RWPE2 (cell line): ENCODE measurements at regions not wholly inside any gene's neighbourhood (a gene's known extent, or its start where the extent isn't known, plus 50 kb on each side); places are given as distances from the start of the nearest gene placed in this dataset.
A peak's percentile ranks its signal among the peaks of the same experiment; 100 is the strongest.

Source experiments
- ATAC-seq: fragments of 200-7000 bp; cut with Tn5 transposase; 3 replicates; pipeline ENCODE4 v1.9.1; 2021; ENCODE audit warnings: low read depth
- DNase-seq: peaks from one replicate; pipeline ENCODE4 v3.0.0-alpha.2; 2020; ENCODE audit warnings: low spot score
- H3K27ac ChIP-seq: fragments of 450-650 bp; 2 replicates; pipeline ENCODE4 v1.5.1; 2017; ENCODE audit warnings: mild to moderate bottlenecking; ENCODE audit not compliant: poor library complexity, severe bottlenecking
- H3K27me3 ChIP-seq: fragments of 250-450 bp; sonication (Bioruptor Pico); 2 replicates; pipeline ENCODE4 v1.5.1; 2021; ENCODE audit warnings: mild to moderate bottlenecking, moderate library complexity; ENCODE audit not compliant: insufficient read depth, poor library complexity, severe bottlenecking
- H3K36me3 ChIP-seq: fragments of 250-450 bp; sonication (Bioruptor Pico); 2 replicates; pipeline ENCODE4 v1.5.1; 2020; ENCODE audit warnings: low read depth, mild to moderate bottlenecking, moderate library complexity
- H3K4me1 ChIP-seq: fragments of 250-450 bp; sonication (Bioruptor Pico); 2 replicates; pipeline ENCODE4 v1.5.1; 2021; ENCODE audit warnings: mild to moderate bottlenecking, moderate library complexity; ENCODE audit not compliant: insufficient read depth, poor library complexity, severe bottlenecking
- H3K4me3 ChIP-seq: fragments of 250-450 bp; sonication (Bioruptor Pico); 2 replicates; pipeline ENCODE4 v1.5.1; 2021; ENCODE audit warnings: mild to moderate bottlenecking, moderate library complexity; ENCODE audit not compliant: severe bottlenecking
- H3K9me3 ChIP-seq: fragments of 250-450 bp; sonication (Bioruptor Pico); 2 replicates; pipeline ENCODE4 v1.5.1; 2021; ENCODE audit warnings: mild to moderate bottlenecking, moderate library complexity; ENCODE audit not compliant: severe bottlenecking
- TF ChIP-seq, protein P1 (sequence below): fragments of 450-650 bp; IDR thresholded peaks from one replicate; pipeline ENCODE4 v1.5.1; 2017; ENCODE audit warnings: mild to moderate bottlenecking, moderate library complexity; ENCODE audit not compliant: poor library complexity, severe bottlenecking

DNA sequence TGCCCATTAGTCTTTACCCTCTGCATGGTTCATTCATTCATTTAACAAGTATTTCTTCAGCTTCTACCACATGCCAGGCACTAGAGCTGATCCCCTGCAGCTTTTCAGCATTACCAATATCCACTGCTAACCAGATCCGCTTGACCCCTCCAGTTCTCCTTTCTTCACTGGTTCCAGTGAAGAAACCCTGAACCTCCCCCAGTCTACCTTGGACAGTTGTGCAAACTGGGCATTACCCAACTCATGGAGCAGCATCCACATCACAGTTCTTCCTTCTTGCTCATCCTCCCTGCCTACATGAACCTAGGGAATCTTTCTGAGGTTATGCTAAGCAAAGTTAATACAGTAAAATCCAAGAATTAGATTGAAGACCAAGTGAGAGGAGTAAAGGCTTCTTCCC lies 78.7 kb upstream of the SERP2 start:
- H3K36me3 ChIP-seq: no peaks in the 10 kb centered on the region
- H3K27me3 ChIP-seq: no peaks in the 10 kb centered on the region
- no peak overlapping the region for H3K27ac ChIP-seq
- ATAC-seq: no peak
- H3K4me1 ChIP-seq: peaks cover 29% of the 10 kb centered on the region
- no peaks in the 10 kb centered on the region for H3K9me3 ChIP-seq
- no peak overlapping the region for H3K4me3 ChIP-seq
- TF ChIP-seq, protein P1, sequence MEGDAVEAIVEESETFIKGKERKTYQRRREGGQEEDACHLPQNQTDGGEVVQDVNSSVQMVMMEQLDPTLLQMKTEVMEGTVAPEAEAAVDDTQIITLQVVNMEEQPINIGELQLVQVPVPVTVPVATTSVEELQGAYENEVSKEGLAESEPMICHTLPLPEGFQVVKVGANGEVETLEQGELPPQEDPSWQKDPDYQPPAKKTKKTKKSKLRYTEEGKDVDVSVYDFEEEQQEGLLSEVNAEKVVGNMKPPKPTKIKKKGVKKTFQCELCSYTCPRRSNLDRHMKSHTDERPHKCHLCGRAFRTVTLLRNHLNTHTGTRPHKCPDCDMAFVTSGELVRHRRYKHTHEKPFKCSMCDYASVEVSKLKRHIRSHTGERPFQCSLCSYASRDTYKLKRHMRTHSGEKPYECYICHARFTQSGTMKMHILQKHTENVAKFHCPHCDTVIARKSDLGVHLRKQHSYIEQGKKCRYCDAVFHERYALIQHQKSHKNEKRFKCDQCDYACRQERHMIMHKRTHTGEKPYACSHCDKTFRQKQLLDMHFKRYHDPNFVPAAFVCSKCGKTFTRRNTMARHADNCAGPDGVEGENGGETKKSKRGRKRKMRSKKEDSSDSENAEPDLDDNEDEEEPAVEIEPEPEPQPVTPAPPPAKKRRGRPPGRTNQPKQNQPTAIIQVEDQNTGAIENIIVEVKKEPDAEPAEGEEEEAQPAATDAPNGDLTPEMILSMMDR: no peak
- no peak for DNase-seq

DNA sequence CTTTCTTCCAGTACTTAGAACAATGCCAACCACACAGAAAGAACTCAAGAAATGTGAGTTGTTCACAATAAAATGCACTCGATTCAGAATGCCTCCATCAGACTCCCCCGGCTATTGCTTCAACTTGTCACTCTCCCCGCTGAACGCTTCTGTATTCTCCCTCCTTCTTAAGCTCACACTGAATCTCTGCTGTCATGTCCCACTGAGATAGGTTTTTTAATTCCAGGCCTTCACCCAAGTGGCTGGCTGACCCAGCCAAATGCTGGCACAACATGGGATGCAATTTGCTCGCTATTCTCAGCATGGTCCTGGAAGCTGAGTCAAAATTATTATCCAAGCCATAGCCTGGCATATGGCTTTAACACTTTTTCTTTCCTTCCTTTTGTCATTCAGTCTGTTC lies 76.8 kb upstream of the SERP2 start:
- H3K36me3 ChIP-seq: no peaks in the 10 kb centered on the region
- TF ChIP-seq, protein P1: no peak
- ATAC-seq: no peak
- no peak overlapping the region for H3K4me3 ChIP-seq
- H3K4me1 ChIP-seq: peaks cover 47% of the 10 kb centered on the region
- H3K9me3 ChIP-seq: no peaks in the 10 kb centered on the region
- H3K27ac ChIP-seq: no peak overlapping the region
- DNase-seq: no peak
- no peaks in the 10 kb centered on the region for H3K27me3 ChIP-seq

DNA sequence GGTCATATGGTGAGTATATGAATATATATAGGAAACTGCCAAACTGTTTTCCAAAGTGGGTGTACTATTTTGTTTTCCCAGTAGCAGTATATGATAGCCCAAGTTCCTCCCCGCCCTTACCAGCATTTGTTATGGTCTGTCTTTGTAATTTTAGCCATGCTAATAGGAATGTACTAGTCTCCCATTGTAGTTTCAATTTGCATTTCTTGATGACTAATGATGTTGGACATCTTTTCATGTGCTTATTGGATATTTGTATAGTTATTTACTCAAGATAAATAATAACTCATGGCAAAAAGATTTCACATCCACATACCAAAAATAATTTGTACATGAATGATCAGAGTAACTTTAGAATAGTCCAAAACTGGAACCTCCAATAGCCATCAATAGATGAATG lies 75.3 kb upstream of the SERP2 start:
- no peak for DNase-seq
- H3K27ac ChIP-seq: peak overlapping the region; percentile 91
- TF ChIP-seq, protein P1: no peak
- H3K27me3 ChIP-seq: no peaks in the 10 kb centered on the region
- H3K9me3 ChIP-seq: no peaks in the 10 kb centered on the region
- peak; percentile 55 for ATAC-seq
- H3K4me1 ChIP-seq: peaks cover 56% of the 10 kb centered on the region
- H3K4me3 ChIP-seq: no peak overlapping the region
- H3K36me3 ChIP-seq: no peaks in the 10 kb centered on the region

DNA sequence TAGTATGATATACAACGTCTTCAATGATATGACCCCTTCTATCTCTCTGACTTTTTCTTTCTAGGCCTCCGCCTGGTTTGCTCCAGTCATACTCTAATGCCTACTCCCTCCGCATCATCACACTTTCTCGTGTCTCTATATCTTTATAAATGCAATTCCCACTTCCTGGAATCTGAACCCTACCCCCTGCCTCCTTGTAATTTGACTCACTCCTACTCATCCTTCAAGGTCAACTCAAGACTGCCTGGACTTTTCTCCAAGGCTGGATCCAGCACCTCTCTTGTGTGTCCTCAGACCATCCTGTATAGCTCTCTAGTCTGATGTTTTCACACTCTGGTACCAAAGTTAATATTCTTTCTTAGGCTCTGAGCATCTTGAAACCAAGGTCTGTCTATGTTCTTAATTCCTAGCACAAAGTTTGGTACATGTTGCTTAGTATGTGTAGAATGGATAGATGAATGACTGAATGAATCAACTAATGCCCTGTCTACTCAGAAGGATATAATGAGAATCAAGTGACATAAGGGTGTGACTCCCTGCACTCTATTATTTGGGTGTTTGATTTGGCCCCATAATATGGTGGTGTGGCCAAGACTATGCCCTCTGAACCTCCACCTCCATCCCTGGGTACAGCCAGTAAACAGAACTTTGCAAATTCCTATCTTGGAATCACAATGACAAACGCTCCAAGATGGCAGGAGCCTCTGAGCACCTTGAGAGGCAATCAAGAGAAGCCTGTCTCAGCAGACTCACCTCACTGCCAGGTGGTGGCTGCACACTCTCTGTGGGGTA lies 74.3 kb upstream of the SERP2 start:
- DNase-seq (no peak), ATAC-seq (no peak)
- no peak overlapping the region for H3K4me3 ChIP-seq
- H3K27ac ChIP-seq: peak overlapping the region; percentile 91
- H3K4me1 ChIP-seq: peaks cover 47% of the 10 kb centered on the region
- H3K27me3 ChIP-seq: no peaks in the 10 kb centered on the region
- H3K36me3 ChIP-seq: no peaks in the 10 kb centered on the region
- no peaks in the 10 kb centered on the region for H3K9me3 ChIP-seq
- TF ChIP-seq, protein P1: no peak
